Astrocyte (in vitro differentiated cells and primary cell): ENCODE measurements at regions not wholly inside any gene's neighbourhood (a gene's known extent, or its start where the extent isn't known, plus 50 kb on each side); places are given as distances from the start of the nearest gene placed in this dataset.

ENCODE experiments used
- DNase-seq: peaks from one replicate; pipeline ENCODE4 v3.0.0-alpha.2; 2010; ENCODE audit warnings: low read depth
- FAIRE-seq: peaks from 2 replicates; lab custom pipeline; 2011; peaks lifted over from hg19 to GRCh38; lab: Jason Lieb, UNC
- H2AFZ ChIP-seq: 2 replicates; pipeline ENCODE4 v1.6.0; 2012; ENCODE audit warnings: low read depth, low read length, inconsistent platforms
- H3K27ac ChIP-seq: 2 replicates; pipeline ENCODE4 v1.5.1; 2011; ENCODE audit warnings: low read depth, low read length, inconsistent platforms
- H3K27me3 ChIP-seq: 2 replicates; pipeline ENCODE4 v1.6.0; 2011; ENCODE audit warnings: low read length, inconsistent platforms; ENCODE audit not compliant: insufficient read depth
- H3K36me3 ChIP-seq: 2 replicates; pipeline ENCODE4 v1.5.1; 2011; ENCODE audit warnings: low read length, inconsistent platforms; ENCODE audit not compliant: insufficient read depth
- H3K4me1 ChIP-seq: 2 replicates; pipeline ENCODE4 v1.5.1; 2011; ENCODE audit warnings: low read length, inconsistent platforms; ENCODE audit not compliant: insufficient read depth
- H3K4me2 ChIP-seq: 2 replicates; pipeline ENCODE4 v1.6.0; 2012; ENCODE audit warnings: low read length, inconsistent platforms
- H3K4me3 ChIP-seq: 2 replicates; pipeline ENCODE4 v1.5.1; 2011; ENCODE audit warnings: low read depth, mild to moderate bottlenecking, low read length, inconsistent platforms; ENCODE audit not compliant: insufficient read depth
- H3K79me2 ChIP-seq: 2 replicates; pipeline ENCODE4 v1.6.0; 2012; ENCODE audit warnings: mild to moderate bottlenecking, low read length, inconsistent platforms; ENCODE audit not compliant: insufficient read depth
- H3K9ac ChIP-seq: 2 replicates; pipeline ENCODE4 v1.6.0; 2012; ENCODE audit warnings: mild to moderate bottlenecking, low read length, inconsistent platforms
- H3K9me3 ChIP-seq: 2 replicates; pipeline ENCODE4 v1.5.1; 2012; ENCODE audit warnings: low read depth, mild to moderate bottlenecking, low read length, inconsistent platforms; ENCODE audit not compliant: insufficient read depth
- H4K20me1 ChIP-seq: 2 replicates; pipeline ENCODE4 v1.6.0; 2012; ENCODE audit warnings: low read length, inconsistent platforms; ENCODE audit not compliant: insufficient read depth
- H3K27ac Mint-ChIP-seq: one replicate; pipeline ENCODE4 v1.8.0; 2021; ENCODE audit warnings: mild to moderate bottlenecking, mixed read lengths; ENCODE audit not compliant: unreplicated experiment
- H3K27me3 Mint-ChIP-seq: one replicate; pipeline ENCODE4 v1.8.0; 2021; ENCODE audit warnings: low read depth, mixed read lengths; ENCODE audit not compliant: unreplicated experiment
- H3K36me3 Mint-ChIP-seq: one replicate; pipeline ENCODE4 v1.8.0; 2021; ENCODE audit warnings: low read depth, mixed read lengths; ENCODE audit not compliant: unreplicated experiment
- H3K4me1 Mint-ChIP-seq: one replicate; pipeline ENCODE4 v1.8.0; 2021; ENCODE audit warnings: low read depth, mixed read lengths; ENCODE audit not compliant: unreplicated experiment
- H3K4me3 Mint-ChIP-seq: one replicate; pipeline ENCODE4 v1.8.0; 2021; ENCODE audit warnings: mild to moderate bottlenecking, moderate library complexity, mixed read lengths; ENCODE audit not compliant: unreplicated experiment
- H3K9me3 Mint-ChIP-seq: one replicate; pipeline ENCODE4 v1.8.0; 2021; ENCODE audit warnings: mild to moderate bottlenecking, mixed read lengths; ENCODE audit not compliant: unreplicated experiment
- CTCF ChIP-seq: IDR thresholded peaks from 2 replicates; pipeline ENCODE4 v1.5.1; 2011; ENCODE audit warnings: low read depth, mild to moderate bottlenecking, inconsistent platforms, low read length, moderate library complexity; ENCODE audit not compliant: insufficient read depth
- EZH2 ChIP-seq: IDR thresholded peaks from 2 replicates; pipeline ENCODE4 v1.6.1; 2012; ENCODE audit warnings: mild to moderate bottlenecking, low read length, inconsistent platforms; ENCODE audit not compliant: insufficient read depth

GRCh38 chr1:110798691-110799256 is 74.2 kb upstream of the CD53 start:
- H3K9ac ChIP-seq = no peak overlapping the region
- H3K27me3 ChIP-seq = no peaks in the 10 kb centered on the region
- no peaks in the 10 kb centered on the region for H3K36me3 ChIP-seq
- no peak overlapping the region for H3K27ac Mint-ChIP-seq
- DNase-seq = no peak
- H4K20me1 ChIP-seq = no peaks in the 10 kb centered on the region
- H3K27me3 Mint-ChIP-seq = peaks cover 8% of the 10 kb centered on the region
- H3K9me3 ChIP-seq = no peaks in the 10 kb centered on the region
- no peaks in the 10 kb centered on the region for H3K4me1 Mint-ChIP-seq
- H3K4me1 ChIP-seq = no peaks in the 10 kb centered on the region
- H3K79me2 ChIP-seq = no peaks in the 10 kb centered on the region
- H3K4me3 Mint-ChIP-seq = no peak overlapping the region
- H3K27ac ChIP-seq = no peak overlapping the region
- no peak overlapping the region for H3K4me3 ChIP-seq
- no peak for TF ChIP-seq EZH2
- TF ChIP-seq CTCF = no peak
- peaks cover 2% of the 10 kb centered on the region for H3K9me3 Mint-ChIP-seq
- no peaks in the 10 kb centered on the region for H3K36me3 Mint-ChIP-seq
- no peak overlapping the region for H2AFZ ChIP-seq
- no peak overlapping the region for H3K4me2 ChIP-seq
- no peak for FAIRE-seq

GRCh38 chr1:110788673-110789072 is 84.3 kb upstream of the CD53 start:
- Mint-ChIP-seq H3K27me3 (peaks cover 25% of the 10 kb centered on the region), H3K9me3 (peaks cover 9% of the 10 kb centered on the region), H3K4me3 (no peak overlapping the region), H3K4me1 (no peaks in the 10 kb centered on the region), H3K36me3 (no peaks in the 10 kb centered on the region), H3K27ac (no peak overlapping the region)
- H3K36me3 ChIP-seq = no peaks in the 10 kb centered on the region
- no peaks in the 10 kb centered on the region for H4K20me1 ChIP-seq
- H3K9ac ChIP-seq = no peak overlapping the region
- H3K4me1 ChIP-seq = no peaks in the 10 kb centered on the region
- no peaks in the 10 kb centered on the region for H3K9me3 ChIP-seq
- no peaks in the 10 kb centered on the region for H3K79me2 ChIP-seq
- H3K4me3 ChIP-seq = no peak overlapping the region
- TF ChIP-seq CTCF (no peak), EZH2 (no peak)
- no peaks in the 10 kb centered on the region for H3K27me3 ChIP-seq
- no peak overlapping the region for H2AFZ ChIP-seq
- H3K4me2 ChIP-seq = no peak overlapping the region
- H3K27ac ChIP-seq = no peak overlapping the region
- FAIRE-seq = no peak
- no peak for DNase-seq

- no peak for FAIRE-seq
- no peak overlapping the region for H3K4me3 Mint-ChIP-seq
- Histone ChIP-seq H4K20me1 (no peaks in the 10 kb centered on the region), H3K9ac (no peak overlapping the region), H3K4me3 (no peak overlapping the region), H3K4me2 (no peak overlapping the region), H3K79me2 (no peaks in the 10 kb centered on the region), H2AFZ (no peak overlapping the region), H3K27ac (no peak overlapping the region), H3K27me3 (no peaks in the 10 kb centered on the region), H3K4me1 (no peaks in the 10 kb centered on the region), H3K36me3 (no peaks in the 10 kb centered on the region), H3K9me3 (no peaks in the 10 kb centered on the region)
- no peak for DNase-seq
- TF ChIP-seq EZH2 (no peak), CTCF (no peak)
- H3K27me3 Mint-ChIP-seq = peaks cover 28% of the 10 kb centered on the region
- H3K27ac Mint-ChIP-seq = no peak overlapping the region
- no peaks in the 10 kb centered on the region for H3K4me1 Mint-ChIP-seq
- peaks cover 9% of the 10 kb centered on the region for H3K9me3 Mint-ChIP-seq
- H3K36me3 Mint-ChIP-seq = no peaks in the 10 kb centered on the region
These were observed 85.4 kb upstream of the CD53 start for GRCh38 chr1:110787328-110788071.
